ENCODE measurements at regions not wholly inside any gene's neighbourhood (a gene's known extent, or its start where the extent isn't known, plus 50 kb on each side); places are given as distances from the start of the nearest gene placed in this dataset.

DNA sequence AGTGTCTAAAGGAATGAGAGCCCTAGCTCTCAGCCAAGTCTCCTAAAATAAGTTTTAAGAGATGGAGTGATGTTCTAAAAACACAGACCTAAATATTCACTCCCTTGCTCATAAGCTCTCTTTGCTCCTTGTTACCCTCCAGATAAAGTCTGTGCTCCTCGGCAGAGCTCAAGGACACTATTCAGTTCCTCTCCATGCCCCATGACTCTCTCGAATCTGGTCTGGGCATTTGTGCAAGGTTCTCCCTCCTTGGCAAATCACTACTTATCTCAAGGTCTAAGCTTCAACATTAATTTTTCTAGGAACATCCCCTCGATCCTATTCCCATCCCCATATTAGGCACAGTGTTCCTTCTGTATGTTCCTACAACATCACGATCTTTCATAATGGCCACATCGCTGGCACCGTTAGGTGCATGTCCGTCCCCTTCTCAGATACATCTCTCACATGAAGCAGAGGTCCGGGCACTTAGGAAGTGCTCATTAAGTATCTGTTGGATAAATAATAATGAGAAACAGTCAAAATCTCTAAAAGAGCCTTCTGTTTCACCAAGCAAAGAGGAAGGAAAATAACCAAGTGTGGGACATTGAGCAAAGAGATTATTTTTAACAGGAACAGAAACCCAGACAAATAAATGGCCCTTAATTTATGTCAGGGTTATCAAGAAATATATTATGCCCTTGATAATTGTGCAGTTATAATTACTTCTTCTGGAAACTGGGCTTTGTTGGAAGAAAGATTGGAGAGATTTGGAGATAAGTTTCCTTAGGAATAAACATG, 85.9 kb upstream of the HTR4 start:
- H2AFZ ChIP-seq (ENCODE audit: low read length) = no peak overlapping the region
- no peaks in the 10 kb centered on the region for H3K79me2 ChIP-seq (ENCODE audit: insufficient read depth, low read length)
- no peak overlapping the region for H3K4me2 ChIP-seq (ENCODE audit: insufficient read depth, insufficient read length, low read length)
- H2BK5ac ChIP-seq (ENCODE audit: insufficient read length, low read length) = no peak overlapping the region
- no peak overlapping the region for H3K9ac ChIP-seq (ENCODE audit: extremely low read depth, insufficient read length, low read length)
- no CpG with 5 or more reads among the region's 8 CpGs for WGBS (ENCODE audit: extremely low coverage, insufficient read length, low lambda C conversion rate)
- no peaks in the 10 kb centered on the region for H3K27me3 ChIP-seq (ENCODE audit: insufficient read depth, low read length)
- H4K8ac ChIP-seq (replicated peaks; ENCODE audit: insufficient read length, low read depth, low read length) = no peak overlapping the region
- no peak overlapping the region for H4K91ac ChIP-seq (ENCODE audit: insufficient read length, low read depth, low read length)
- no peaks in the 10 kb centered on the region for H3K23me2 ChIP-seq (ENCODE audit: insufficient read length, low read depth, low read length, poor library complexity, severe bottlenecking)
- no peaks in the 10 kb centered on the region for H3K4me1 ChIP-seq (ENCODE audit: insufficient read depth, low read length)
- no peak overlapping the region for H2BK20ac ChIP-seq (ENCODE audit: low read depth, low read length, poor library complexity, severe bottlenecking)
- H3K9me3 ChIP-seq (ENCODE audit: control insufficient read depth, low read depth, low read length) = no peaks in the 10 kb centered on the region
- Mint-ChIP-seq H3K4me1 (no peaks in the 10 kb centered on the region), H3K36me3 (ENCODE audit: insufficient read depth in 1 of 3, low read depth in 3 of 3) (no peaks in the 10 kb centered on the region), H3K9me3 (no peaks in the 10 kb centered on the region; a peak in 1 of 5 replicates), H3K27me3 (ENCODE audit: low read depth) (peaks cover 3% of the 10 kb centered on the region; the same call in 1 of the 2 replicates), H3K27ac (no peak overlapping the region; a peak in 1 of 7 replicates), H3K4me3 (no peak overlapping the region)
- H3K14ac ChIP-seq (ENCODE audit: insufficient read depth, low read length) = no peak overlapping the region
- no peak overlapping the region for H4K5ac ChIP-seq (ENCODE audit: insufficient read length, low read depth, low read length)
- DNase-seq = no peak
- no peak overlapping the region for H3K18ac ChIP-seq (ENCODE audit: insufficient read length, low read depth, low read length)
- H3T11ph ChIP-seq (ENCODE audit: low read length) = no peak overlapping the region
- no peak overlapping the region for H3K4ac ChIP-seq (ENCODE audit: low read depth, low read length)
- H2BK15ac ChIP-seq (ENCODE audit: low read depth, low read length) = no peak overlapping the region
- H3K27ac ChIP-seq (ENCODE audit: insufficient read length, low read depth, low read length) = no peak overlapping the region
- H3K56ac ChIP-seq (ENCODE audit: insufficient read length, low read depth, low read length) = no peak overlapping the region
- H2AK5ac ChIP-seq (ENCODE audit: insufficient read length, low read length) = no peak overlapping the region
- TF ChIP-seq, protein P1, sequence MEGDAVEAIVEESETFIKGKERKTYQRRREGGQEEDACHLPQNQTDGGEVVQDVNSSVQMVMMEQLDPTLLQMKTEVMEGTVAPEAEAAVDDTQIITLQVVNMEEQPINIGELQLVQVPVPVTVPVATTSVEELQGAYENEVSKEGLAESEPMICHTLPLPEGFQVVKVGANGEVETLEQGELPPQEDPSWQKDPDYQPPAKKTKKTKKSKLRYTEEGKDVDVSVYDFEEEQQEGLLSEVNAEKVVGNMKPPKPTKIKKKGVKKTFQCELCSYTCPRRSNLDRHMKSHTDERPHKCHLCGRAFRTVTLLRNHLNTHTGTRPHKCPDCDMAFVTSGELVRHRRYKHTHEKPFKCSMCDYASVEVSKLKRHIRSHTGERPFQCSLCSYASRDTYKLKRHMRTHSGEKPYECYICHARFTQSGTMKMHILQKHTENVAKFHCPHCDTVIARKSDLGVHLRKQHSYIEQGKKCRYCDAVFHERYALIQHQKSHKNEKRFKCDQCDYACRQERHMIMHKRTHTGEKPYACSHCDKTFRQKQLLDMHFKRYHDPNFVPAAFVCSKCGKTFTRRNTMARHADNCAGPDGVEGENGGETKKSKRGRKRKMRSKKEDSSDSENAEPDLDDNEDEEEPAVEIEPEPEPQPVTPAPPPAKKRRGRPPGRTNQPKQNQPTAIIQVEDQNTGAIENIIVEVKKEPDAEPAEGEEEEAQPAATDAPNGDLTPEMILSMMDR (conservative IDR thresholded peaks at IDR 0.05) = no peak
- no peaks in the 10 kb centered on the region for H3K79me1 ChIP-seq (ENCODE audit: insufficient read depth, low read depth, low read length, poor library complexity, severe bottlenecking)
- H2BK120ac ChIP-seq (ENCODE audit: low read depth, low read length, poor library complexity, severe bottlenecking) = no peak overlapping the region
- no peak overlapping the region for H2BK12ac ChIP-seq (ENCODE audit: insufficient read length, low read depth, low read length)
- H4K20me1 ChIP-seq (ENCODE audit: control insufficient read depth, insufficient read depth, insufficient read length) = no peaks in the 10 kb centered on the region
- H3K23ac ChIP-seq (ENCODE audit: insufficient read length, low read depth, low read length) = no peak overlapping the region

Data from H9 (cell line).